CD4-positive, alpha-beta T cell treated with Interleukin-4 for 1 hour (primary cell): ENCODE measurements at regions not wholly inside any gene's neighbourhood (a gene's known extent, or its start where the extent isn't known, plus 50 kb on each side); places are given as distances from the start of the nearest gene placed in this dataset.
A peak's percentile ranks its signal among the peaks of the same experiment; 100 is the strongest.
"Not testable (repeated sequence)": the region's sequence is repeated elsewhere in the genome, so short reads cannot be mapped to it uniquely, and the experiment has no call there.

Experiments
- DNase-seq, 2 donors: peaks; one replicate each; pipeline ENCODE4 v3.0.0-alpha.2; 2020 to 2022

DNA sequence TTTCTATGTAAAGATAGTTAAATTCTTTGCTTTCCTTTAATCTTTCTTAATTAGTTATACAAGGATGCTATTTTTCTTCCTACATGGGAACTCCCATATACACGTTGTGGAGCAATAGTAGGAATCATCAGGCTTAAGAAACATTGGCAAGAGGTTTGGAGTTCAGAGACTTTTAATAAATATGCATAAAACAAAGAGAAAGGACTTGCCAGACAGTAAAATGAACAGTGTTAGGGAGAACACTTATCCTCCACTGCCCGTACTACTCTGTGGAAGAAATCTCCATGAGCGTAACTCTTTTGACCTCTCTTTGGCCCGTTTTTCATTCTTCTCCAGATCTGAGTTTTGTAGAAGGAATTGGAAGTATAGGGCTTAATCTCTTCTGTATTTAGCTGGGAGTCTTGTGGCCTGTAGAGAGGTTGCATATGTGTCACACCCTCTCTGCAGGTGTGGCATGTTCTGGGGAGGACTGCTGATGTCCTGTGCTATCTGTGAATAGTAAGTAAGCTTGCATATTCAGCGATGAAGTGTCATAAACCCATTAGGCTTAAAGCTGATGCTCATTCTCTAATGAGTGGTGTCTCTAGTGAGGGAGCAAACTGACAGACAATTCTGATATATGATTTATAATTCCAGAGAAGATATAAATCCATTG lies 455.4 kb upstream of the FAR2 start:
- no peak for DNase-seq

DNA sequence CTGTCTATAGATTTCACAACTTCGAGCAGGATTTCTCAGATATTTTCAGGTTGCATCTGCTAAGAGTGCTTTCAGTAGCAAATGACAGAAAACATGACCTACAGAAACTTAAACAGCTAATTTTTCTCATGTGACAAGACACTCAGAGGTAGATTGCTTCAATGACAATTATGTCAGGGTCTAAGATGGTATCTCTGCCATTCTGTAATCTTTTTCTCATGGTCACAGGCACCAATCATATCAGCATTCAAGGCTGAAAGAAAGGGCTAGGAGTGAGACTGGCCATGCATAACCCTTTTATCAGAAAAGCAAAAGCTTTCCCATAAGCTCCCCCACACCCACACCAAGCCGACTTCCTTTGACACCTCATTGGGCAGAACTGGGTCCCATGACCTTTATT lies 450.5 kb upstream of the FAR2 start:
- no peak for DNase-seq

GRCh38 chr12:28699029-28699428 lies 450.0 kb upstream of the FAR2 start:
- DNase-seq: no peak

DNA sequence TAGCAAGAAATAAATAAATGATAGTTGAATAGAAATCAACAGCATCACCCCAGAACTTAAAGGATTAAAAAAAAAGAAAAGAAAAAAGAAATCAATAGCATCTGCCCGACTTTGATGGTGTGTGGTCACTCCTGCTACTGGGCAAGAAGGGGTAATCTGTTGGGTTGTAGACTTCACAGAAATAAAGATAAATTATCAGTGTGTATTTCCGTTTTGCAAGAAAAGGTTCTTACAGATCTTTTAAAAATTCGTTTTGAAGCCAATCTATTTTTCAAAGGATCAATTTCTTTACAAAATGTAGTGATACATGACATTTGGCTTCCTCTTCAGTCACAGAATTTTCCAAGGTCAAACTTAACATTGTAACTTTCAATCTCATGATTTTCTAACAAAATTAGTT lies 448.9 kb upstream of the FAR2 start:
- DNase-seq: no peak

- no peak for DNase-seq
Observed at GRCh38 chr12:28704477-28705169, 444.5 kb upstream of the FAR2 start.

DNA sequence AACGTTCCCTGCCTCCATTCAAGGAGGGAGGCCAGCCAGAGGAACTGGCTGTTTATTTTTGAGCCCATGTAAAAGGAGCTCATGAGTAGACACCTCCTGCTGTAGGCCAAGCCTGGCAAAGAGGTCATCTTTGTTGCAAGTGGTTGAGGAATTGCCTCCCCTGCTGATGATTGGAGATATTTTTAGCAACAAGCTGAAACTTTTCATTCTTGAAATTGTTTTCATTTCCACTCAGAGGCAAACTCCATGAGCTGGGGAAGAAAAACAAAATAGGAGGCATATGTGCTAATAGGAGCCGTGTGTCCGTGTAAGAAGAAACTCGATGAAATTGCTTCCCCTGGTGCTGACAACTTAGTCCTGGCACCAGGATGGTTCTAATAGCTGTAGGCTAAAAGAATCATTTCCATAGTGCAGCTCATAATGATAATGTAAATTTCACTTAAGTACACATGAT lies 440.1 kb upstream of the FAR2 start:
- DNase-seq: no peak

DNA sequence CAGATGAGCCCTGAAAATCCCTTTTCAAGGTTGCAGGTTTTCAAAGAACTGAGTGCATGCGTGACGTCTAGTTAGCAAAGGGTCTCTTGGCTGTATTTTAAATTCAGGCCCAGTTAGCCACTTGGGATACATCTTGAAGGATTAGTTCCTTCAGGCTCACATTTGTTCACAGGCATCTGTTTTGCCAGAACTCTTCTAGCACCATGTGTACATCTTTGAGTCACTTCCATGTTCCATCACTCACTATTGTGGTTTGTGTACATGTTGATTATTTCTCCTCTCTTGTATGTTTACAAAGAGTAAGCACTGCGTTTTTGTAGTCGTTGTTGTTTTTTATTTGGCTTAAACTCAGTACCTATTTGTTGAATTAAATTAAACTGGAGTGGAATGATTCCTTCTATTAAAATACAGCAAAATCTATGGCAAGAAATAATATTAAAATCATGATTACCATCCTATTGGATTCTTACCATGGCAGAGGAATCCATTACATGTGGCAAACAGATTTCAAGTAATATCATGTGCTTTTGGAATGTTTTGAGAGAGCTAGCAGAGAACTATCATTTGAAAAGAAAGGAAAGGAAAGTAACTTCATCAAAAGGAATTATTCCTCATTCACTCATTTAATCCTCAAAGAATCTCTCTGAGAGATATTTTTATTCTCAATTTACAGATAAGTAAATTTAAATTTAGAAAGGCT lies 438.9 kb upstream of the FAR2 start:
- DNase-seq: no peak

DNA sequence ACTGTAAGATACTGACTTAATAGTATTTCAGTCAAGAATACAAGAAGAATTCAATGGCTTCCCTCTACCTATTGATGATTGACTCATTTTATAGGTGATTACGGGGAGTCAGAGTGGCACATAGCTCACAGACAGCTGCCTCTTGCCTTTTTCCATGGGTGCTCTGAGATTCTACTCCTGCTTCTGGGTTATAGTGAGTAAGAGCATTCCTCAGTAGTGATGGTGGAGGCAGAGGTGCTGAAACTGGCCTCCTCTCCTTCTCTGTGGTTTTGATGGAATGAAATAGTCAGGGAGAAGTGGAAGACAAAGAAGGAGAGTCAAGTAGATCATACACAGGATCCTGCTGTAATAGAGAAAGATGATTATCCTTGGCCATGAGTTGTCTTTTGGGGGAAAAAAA lies 438.2 kb upstream of the FAR2 start:
- DNase-seq: no peak

GRCh38 chr12:28711421-28711820 lies 437.7 kb upstream of the FAR2 start:
- no peak for DNase-seq

DNA sequence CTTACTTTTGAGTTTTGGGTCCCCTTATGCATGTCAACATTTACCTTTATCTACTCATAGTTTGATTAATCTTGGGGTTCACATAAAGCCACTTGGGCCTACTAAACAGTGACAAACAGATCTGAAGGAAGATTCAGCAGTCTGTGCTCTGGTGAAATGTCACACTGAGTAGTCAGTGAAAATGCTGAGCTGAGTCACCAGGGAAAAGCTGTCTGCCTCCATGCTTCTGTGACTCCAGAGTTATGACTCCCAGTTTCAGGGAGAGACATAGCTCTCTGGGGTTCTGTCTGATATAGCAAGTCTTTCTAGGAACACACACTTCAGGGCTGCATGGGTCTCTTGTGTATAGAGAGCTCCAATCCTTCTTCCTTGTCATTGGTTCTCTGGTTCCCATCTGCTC lies 406.3 kb upstream of the FAR2 start:
- no peak for DNase-seq

DNA sequence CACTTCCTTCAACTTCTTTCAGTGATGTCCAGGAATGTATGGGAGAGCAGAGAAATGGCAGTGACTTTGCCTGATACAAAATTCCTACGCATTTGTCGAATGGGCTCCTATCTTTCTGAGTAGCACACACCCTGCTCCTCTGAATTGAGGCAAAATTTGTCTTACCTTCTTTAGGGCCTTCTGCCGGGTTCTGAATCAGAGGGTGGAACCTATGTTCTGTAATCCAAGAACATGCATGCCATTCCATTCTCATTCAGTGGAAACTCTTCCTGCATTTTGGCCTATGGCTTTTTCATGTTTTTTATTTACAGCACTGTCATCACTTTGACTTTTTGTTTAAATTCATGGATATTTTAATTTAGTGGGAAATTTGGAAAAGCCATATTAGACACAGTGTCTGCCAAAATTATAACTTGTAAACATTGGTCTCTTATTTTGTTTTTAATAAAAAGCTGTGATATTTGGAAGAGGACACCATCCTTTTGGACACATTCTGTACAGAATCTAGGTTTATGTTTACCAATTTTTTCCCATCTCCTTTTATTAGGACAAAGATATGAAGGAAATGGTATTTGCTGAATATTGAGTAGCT lies 402.2 kb upstream of the FAR2 start:
- DNase-seq: no peak

GRCh38 chr12:28750946-28751685 lies 398.0 kb upstream of the FAR2 start:
- DNase-seq: no peak

DNA sequence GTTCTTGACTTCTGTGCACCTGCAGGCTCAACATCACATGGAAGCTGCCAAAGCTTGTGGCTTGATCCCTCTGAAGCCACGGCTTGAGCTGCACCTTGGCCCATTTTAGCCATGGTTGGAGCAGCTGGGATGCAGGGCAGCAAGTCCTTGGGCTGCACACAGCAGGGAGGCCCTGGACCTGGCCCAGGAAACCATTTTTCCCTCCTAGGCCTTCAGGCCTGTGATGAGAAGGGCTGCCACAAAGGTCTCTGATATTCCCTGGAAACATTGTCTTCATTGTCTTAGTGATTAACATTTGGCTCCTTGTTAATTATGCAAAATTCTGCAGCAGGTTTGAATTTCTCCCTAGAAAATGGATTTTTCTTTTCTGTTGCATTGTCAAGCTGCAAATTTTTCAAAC lies 394.1 kb upstream of the FAR2 start:
- no peak for DNase-seq

DNA sequence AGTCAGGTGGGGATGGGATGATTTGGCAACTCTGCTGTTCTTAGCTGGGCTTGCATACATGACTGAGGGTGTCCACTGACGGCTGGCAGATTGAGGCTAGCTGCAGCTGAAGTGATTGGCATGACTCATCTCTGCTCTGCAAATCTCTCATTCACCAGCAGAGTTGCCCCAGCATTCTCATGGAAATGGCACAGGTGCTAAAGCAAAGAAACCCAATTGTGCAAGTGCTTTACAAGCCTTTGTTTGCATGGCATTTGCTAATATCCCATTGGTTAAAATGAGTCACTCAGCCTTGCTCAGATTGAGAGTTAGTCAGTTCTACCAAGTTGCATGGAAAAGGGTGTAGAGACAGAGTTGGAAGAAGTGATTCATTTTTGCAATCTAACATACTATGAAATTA lies 389.7 kb upstream of the FAR2 start:
- DNase-seq: no peak

DNA sequence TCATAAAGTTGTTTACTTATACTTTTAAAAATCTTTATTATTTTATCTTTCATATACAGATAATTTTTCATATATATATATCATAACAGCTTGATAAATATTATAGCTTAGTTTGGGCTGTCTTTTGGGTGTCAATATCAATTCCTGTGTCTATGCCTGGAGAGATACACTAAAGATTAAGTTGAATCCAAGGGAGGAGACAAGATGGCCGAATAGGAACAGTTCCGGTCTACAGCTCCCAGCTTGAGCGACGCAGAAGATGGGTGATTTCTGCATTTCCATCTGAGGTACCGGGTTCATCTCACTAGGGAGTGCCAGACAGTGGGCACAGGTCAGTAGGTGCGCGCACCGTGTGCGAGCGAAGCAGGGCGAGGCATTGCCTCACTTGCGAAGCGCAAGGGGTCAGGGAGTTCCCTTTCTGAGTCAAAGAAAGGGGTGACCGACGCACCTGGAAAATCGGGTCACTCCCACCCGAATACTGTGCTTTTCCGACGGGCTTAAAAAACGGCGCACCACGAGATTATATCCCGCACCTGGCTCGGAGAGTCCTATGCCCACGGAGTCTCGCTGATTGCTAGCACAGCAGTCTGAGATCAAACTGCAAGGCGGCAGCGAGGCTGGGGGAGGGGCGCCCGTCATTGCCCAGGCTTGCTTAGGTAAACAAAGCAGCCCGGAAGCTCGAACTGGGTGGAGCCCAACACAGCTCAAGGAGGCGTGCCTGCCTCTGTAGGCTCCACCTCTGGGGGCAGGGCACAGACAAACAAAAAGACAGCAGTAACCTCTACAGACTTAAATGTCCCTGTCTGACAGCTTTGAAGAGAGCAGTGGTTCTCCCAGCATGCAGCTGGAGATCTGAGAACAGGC lies 388.8 kb upstream of the FAR2 start:
- DNase-seq: not testable (repeated sequence)

DNA sequence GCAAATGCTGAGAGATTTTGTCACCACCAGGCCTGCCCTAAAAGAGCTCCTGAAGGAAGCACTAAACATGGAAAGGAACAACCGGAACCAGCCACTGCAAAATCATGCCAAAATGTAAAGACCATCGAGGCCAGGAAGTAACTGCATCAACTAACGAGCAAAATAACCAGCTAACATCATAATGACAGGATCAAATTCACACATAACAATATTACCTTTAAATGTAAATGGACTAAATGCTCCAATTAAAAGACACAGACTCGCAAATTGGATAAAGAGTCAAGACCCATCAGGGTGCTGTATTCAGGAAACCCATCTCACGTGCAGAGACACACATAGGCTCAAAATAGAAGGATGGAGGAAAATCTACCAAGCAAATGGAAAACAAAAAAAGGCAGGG lies 387.2 kb upstream of the FAR2 start:
- not testable (repeated sequence) for DNase-seq

DNA sequence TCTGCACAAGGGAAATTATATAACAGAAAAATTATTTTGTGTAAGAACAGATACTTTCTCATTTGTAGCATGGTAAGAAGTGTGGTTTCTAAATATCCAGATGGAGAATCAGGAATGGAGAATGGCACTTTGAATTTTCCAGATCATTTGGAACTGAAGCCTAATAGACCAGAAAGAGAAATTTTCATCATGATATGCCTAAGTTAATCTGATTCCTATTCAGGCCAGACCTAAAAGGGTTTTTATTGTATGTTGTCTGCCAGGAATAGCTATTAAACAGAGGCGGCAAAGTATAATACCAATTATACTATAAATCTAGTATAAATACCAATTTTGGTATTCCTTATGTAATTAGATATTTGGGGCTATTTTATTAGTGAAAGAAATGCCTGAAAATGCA lies 382.7 kb upstream of the FAR2 start:
- DNase-seq: no peak

GRCh38 chr12:28767836-28768348 lies 381.2 kb upstream of the FAR2 start:
- DNase-seq: no peak

DNA sequence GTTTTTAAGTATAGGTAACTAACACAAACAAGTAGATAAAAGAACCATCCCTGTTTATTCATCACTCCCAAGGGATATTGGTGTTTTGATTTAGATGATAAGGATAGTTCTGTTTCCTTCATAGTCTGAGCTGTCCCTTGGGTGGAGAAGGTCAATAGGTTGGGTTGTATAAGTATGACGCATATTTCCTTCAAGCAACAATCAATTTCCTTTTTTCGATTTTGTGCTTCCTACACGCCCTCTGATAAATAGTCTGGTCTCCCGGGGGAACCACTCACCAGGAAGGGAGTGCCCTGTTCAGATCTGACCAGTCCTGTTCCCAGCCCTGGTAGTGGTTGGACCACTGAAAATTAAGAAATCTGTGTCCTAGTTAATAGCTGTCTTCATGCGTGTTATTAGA lies 378.8 kb upstream of the FAR2 start:
- peak in 1 of 2 donors; percentile 21 for DNase-seq

DNA sequence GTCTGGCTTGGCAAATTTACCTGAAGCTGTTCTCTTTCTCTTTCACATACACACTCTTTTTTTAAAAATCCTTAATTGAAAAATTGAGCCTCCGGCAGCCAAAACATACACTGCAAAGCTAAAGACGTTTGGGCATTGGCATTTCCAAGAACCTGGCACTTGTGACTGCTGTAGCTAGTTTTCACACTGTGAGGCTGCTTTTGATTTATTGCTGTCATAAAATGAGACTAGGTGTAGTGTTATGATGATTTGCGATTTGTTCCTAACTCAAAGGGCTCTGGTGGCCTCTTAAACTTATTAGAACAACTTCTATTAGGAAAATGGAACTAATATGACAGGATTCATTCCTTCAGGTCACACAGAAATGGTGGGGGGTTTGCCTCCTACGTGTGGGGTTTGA lies 377.1 kb upstream of the FAR2 start:
- no peak for DNase-seq

DNA sequence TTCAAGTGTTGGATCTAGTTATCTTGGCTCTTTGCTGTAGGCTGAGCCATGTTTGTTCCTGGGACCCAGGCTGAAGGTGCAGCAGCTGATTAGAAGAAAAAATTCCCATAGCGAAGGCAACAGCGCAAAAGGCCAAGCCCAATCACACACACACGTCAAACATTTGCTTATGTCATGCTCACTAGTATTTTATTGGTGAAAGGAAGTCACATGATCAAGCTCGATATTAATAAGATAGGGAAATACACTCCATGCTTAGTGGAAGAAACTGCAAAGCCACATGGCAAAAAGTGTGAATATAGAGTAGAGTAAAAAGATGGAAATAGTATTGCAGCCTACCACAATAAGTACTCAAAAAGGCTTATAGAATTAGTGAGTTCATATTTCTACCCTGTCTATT lies 373.5 kb upstream of the FAR2 start:
- DNase-seq: no peak

GRCh38 chr12:28776220-28776619 lies 372.9 kb upstream of the FAR2 start:
- no peak for DNase-seq
